Suprapubic skin (tissue), 4 donors: ENCODE measurements at regions not wholly inside any gene's neighbourhood (a gene's known extent, or its start where the extent isn't known, plus 50 kb on each side); places are given as distances from the start of the nearest gene placed in this dataset.

Experiments used
- EP300 ChIP-seq: sonication (generic); formaldehyde crosslinking; IDR thresholded peaks from one replicate; pipeline ENCODE4 v1.6.1; 2017; ENCODE audit warnings: antibody characterized with exemption
- POLR2A ChIP-seq, 2 donors: fragments of 450-650 bp; IDR thresholded peaks; one replicate each; pipeline ENCODE4 v1.6.1; 2017; ENCODE audit warnings: antibody characterized with exemption in 2 of 2, mild to moderate bottlenecking in 2 of 2, moderate library complexity in 2 of 2
- POLR2AphosphoS5 ChIP-seq, 3 donors: sonication (generic); formaldehyde crosslinking; IDR thresholded peaks; one replicate each; pipeline ENCODE4 v1.6.1; 2017; ENCODE audit warnings: antibody characterized with exemption in 3 of 3
- TF ChIP-seq, protein P1 (sequence below), 2 donors: fragments of 200-600 bp in 1 of 2; fragments of 450-650 bp in 1 of 2; sonication (generic) in 1 of 2; IDR thresholded peaks; one replicate each; pipeline ENCODE4 v1.5.1; 2016 to 2019; ENCODE audit warnings: antibody characterized with exemption in 2 of 2, mild to moderate bottlenecking in 1 of 2, moderate library complexity in 1 of 2

DNA sequence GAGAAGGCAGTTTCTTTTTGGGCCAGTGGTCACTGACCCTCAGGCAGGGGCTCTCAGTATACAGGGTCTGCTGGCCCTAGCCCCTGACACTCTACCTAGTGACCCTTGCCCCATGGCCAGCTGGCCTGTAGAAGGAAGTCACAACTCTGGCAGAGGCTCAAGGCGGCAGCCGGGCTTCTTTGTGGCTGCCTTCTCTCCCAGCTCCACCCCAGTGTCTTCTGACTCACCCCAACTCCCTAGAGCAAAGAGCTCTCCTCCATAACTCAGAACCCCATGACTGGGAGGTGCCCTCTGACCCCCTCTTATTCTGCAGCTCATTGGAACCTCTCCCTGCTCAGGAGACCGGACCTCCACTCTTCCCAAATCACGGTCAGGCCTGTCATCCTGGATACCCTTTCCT is 358.2 kb downstream of the FGFR2 start:
- TF ChIP-seq, protein P1, sequence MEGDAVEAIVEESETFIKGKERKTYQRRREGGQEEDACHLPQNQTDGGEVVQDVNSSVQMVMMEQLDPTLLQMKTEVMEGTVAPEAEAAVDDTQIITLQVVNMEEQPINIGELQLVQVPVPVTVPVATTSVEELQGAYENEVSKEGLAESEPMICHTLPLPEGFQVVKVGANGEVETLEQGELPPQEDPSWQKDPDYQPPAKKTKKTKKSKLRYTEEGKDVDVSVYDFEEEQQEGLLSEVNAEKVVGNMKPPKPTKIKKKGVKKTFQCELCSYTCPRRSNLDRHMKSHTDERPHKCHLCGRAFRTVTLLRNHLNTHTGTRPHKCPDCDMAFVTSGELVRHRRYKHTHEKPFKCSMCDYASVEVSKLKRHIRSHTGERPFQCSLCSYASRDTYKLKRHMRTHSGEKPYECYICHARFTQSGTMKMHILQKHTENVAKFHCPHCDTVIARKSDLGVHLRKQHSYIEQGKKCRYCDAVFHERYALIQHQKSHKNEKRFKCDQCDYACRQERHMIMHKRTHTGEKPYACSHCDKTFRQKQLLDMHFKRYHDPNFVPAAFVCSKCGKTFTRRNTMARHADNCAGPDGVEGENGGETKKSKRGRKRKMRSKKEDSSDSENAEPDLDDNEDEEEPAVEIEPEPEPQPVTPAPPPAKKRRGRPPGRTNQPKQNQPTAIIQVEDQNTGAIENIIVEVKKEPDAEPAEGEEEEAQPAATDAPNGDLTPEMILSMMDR (IDR thresholded peaks at IDR 0.05), result no peak
- TF ChIP-seq POLR2A (IDR thresholded peaks at IDR 0.05) (no peak), EP300 (no peak), POLR2AphosphoS5 (IDR thresholded peaks at IDR 0.05) (no peak)
